Endothelial cell of umbilical vein (primary cell): ENCODE measurements at regions not wholly inside any gene's neighbourhood (a gene's known extent, or its start where the extent isn't known, plus 50 kb on each side); places are given as distances from the start of the nearest gene placed in this dataset.

ENCODE experiments used
- BruUV-seq: library from RNA; stranded (reverse); fragments of 400-500 nt; replicated peaks from 2 replicates; lab custom pipeline; 2021; lab: Mats Ljungman, UMichigan
- CTCF ChIA-PET: fragments of 300-600, 350-600 bp; sonication (Branson Sonifier 250); formaldehyde crosslinking; loops from one replicate; lab custom pipeline; 2021; ENCODE audit warnings: antibody characterized with exemption, inconsistent platforms; lab: Charles Lee
- POLR2A ChIA-PET: fragments of 300-600, 350-600 bp; sonication (Branson Sonifier 250); formaldehyde crosslinking; loops from one replicate; lab custom pipeline; 2021; ENCODE audit warnings: antibody characterized with exemption, inconsistent platforms; lab: Charles Lee
- DNase-seq: peaks from one replicate; pipeline ENCODE4 v3.0.0-alpha.2; 2011; ENCODE audit warnings: low read depth, low spot score
- FAIRE-seq: peaks from 2 replicates; lab custom pipeline; 2011; peaks lifted over from hg19 to GRCh38; lab: Jason Lieb, UNC
- H2AFZ ChIP-seq: 2 replicates; pipeline ENCODE4 v1.6.0; 2012; ENCODE audit warnings: low read depth, low read length, control low read depth, inconsistent platforms
- H3K27ac ChIP-seq: 2 replicates; pipeline ENCODE4 v1.5.1; 2011; ENCODE audit warnings: low read depth, mild to moderate bottlenecking, control low read depth, low read length, moderate library complexity; ENCODE audit not compliant: insufficient read depth
- H3K27me3 ChIP-seq, 2 experiments: 2 replicates each; pipeline versions ENCODE4 v1.6.0 to v1.6.1; 2011; ENCODE audit warnings: low read length in 2 of 2, mixed read lengths in 1 of 2; ENCODE audit not compliant: control insufficient read depth in 2 of 2, insufficient read depth in 2 of 2
- H3K36me3 ChIP-seq, 2 experiments: 2 replicates in 1 of 2; 3 replicates in 1 of 2; pipeline ENCODE4 v1.5.1; 2011; ENCODE audit warnings: low read length in 2 of 2, mild to moderate bottlenecking in 1 of 2, moderate library complexity in 1 of 2; ENCODE audit not compliant: control insufficient read depth in 2 of 2, insufficient read depth in 2 of 2; ENCODE audit errors: extremely low read depth in 1 of 2
- H3K4me1 ChIP-seq: 3 replicates; pipeline ENCODE4 v1.5.1; 2011; ENCODE audit warnings: mild to moderate bottlenecking, low read length; ENCODE audit not compliant: control insufficient read depth, insufficient read depth; ENCODE audit errors: extremely low read depth
- H3K4me2 ChIP-seq: 2 replicates; pipeline ENCODE4 v1.6.1; 2011; ENCODE audit warnings: low read length, control low read depth, mixed read lengths; ENCODE audit not compliant: insufficient read depth
- H3K4me3 ChIP-seq, 3 experiments: fragments of 200-600 bp in 1 of 3; sonication (generic), shearing (Covaris generic) in 1 of 3; replicated peaks in 1 of 3; 2 replicates each; pipeline ENCODE4 v1.5.1; 2011 to 2016; ENCODE audit warnings: control low read depth in 3 of 3, low read length in 3 of 3, mild to moderate bottlenecking in 2 of 3, inconsistent platforms in 1 of 3, low read depth in 1 of 3, moderate library complexity in 1 of 3; ENCODE audit not compliant: insufficient read depth in 1 of 3
- H3K79me2 ChIP-seq: 2 replicates; pipeline ENCODE4 v1.6.0; 2012; ENCODE audit warnings: low read length, inconsistent platforms; ENCODE audit not compliant: control insufficient read depth, insufficient read depth
- H3K9ac ChIP-seq: replicated peaks from 2 replicates; pipeline ENCODE3; 2011; ENCODE audit warnings: low read length, control low read depth; ENCODE audit not compliant: insufficient read depth; ENCODE audit errors: extremely low read depth
- H3K9me1 ChIP-seq: replicated peaks from 3 replicates; pipeline ENCODE4 v1.6.0; 2011; ENCODE audit warnings: mild to moderate bottlenecking, low read length; ENCODE audit not compliant: control insufficient read depth, insufficient read depth; ENCODE audit errors: extremely low read depth
- H3K9me3 ChIP-seq: replicated peaks from 2 replicates; pipeline ENCODE4 v1.5.1; 2012; ENCODE audit warnings: low read length, inconsistent platforms; ENCODE audit not compliant: control insufficient read depth, insufficient read depth
- H4K20me1 ChIP-seq: replicated peaks from 2 replicates; pipeline ENCODE3; 2011; ENCODE audit warnings: mild to moderate bottlenecking, low read length; ENCODE audit not compliant: control insufficient read depth, insufficient read depth; ENCODE audit errors: extremely low read depth
- EZH2 ChIP-seq: IDR thresholded peaks from 2 replicates; pipeline ENCODE4 v1.6.1; 2012; ENCODE audit warnings: borderline replicate concordance, low read depth, mild to moderate bottlenecking, moderate library complexity, low read length, inconsistent platforms; ENCODE audit not compliant: severe bottlenecking
- FOS ChIP-seq: IDR thresholded peaks from 2 replicates; pipeline ENCODE4 v1.6.1; 2011; ENCODE audit warnings: mild to moderate bottlenecking, low read length, moderate library complexity, borderline replicate concordance; ENCODE audit not compliant: insufficient read depth
- GATA2 ChIP-seq: IDR thresholded peaks from 2 replicates; pipeline ENCODE4 v1.7.0; 2011; ENCODE audit warnings: low read depth, mild to moderate bottlenecking, moderate library complexity, mixed read lengths, low read length; ENCODE audit not compliant: insufficient read length, insufficient read depth
- JUN ChIP-seq: IDR thresholded peaks from 2 replicates; pipeline ENCODE4 v1.6.1; 2011; ENCODE audit warnings: borderline replicate concordance, low read depth; ENCODE audit not compliant: insufficient read length, insufficient read depth
- MYC ChIP-seq: IDR thresholded peaks from one replicate; pipeline ENCODE4 v1.6.1; 2011; ENCODE audit warnings: mild to moderate bottlenecking, low read depth, low read length
- POLR2A ChIP-seq: IDR thresholded peaks from 2 replicates; pipeline ENCODE4 v1.6.1; 2012; ENCODE audit warnings: low read depth, mild to moderate bottlenecking, control low read depth, low read length
- POLR2AphosphoS5 ChIP-seq: IDR thresholded peaks from 2 replicates; pipeline ENCODE4 v1.6.1; 2012; ENCODE audit warnings: low read depth, mild to moderate bottlenecking, control low read depth, low read length, moderate library complexity; ENCODE audit not compliant: insufficient read depth
- dilution Hi-C: fragments of 300-500 bp; cut with MboI; formaldehyde crosslinking; loops from one replicate; pipeline ENCODE4 v1.15.0; 2019; ENCODE audit warnings: low sequenced_read_pairs; ENCODE audit not compliant: extremely low pct_ligation_motif_present
- intact Hi-C: fragments of 100-400 bp; cut with micrococcal nuclease; formaldehyde crosslinking; loops from one replicate; pipeline ENCODE4 v1.10.0; 2022
- TF ChIP-seq, protein P1 (sequence below): IDR thresholded peaks from 2 replicates; pipeline ENCODE4 v1.6.1; 2011; ENCODE audit not compliant: insufficient read depth, insufficient read length
- TF ChIP-seq, protein P2 (sequence below), 2 donors: IDR thresholded peaks; 1 replicate in 1 of 2; 2 replicates in 1 of 2; pipeline ENCODE4 v1.5.1; 2011; ENCODE audit warnings: low read length in 2 of 2, mild to moderate bottlenecking in 2 of 2, moderate library complexity in 2 of 2, control low read depth in 1 of 2, inconsistent platforms in 1 of 2, low read depth in 1 of 2; ENCODE audit not compliant: insufficient read depth in 1 of 2; ENCODE audit errors: extremely low read depth in 1 of 2

DNA sequence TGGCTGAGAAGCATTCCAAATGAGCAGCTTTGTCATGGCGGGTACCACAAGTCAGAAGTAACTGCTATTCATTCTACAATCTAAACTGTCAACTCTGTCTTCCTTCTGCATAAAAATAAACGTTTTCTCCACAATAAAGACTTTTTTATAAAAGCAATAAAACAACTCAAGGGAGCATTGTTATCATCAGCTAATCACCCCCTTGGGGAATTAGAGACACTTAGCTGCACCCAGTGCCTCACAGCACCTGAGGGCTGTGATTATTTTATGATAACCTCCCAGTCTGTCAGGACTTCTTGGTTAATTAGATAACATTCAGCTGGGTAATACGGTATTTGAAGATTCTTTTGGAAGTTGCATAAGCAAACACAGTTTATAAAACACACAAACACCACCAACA lies 155.6 kb downstream of the PPP1R3A start:
- no peak overlapping the region for H3K4me3 ChIP-seq
- TF ChIP-seq POLR2A: no peak
- no peak for TF ChIP-seq MYC
- TF ChIP-seq, protein P1, sequence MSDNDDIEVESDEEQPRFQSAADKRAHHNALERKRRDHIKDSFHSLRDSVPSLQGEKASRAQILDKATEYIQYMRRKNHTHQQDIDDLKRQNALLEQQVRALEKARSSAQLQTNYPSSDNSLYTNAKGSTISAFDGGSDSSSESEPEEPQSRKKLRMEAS: no peak
- TF ChIP-seq EZH2: no peak
- TF ChIP-seq POLR2AphosphoS5: no peak
- no peak for TF ChIP-seq GATA2
- no peak for TF ChIP-seq JUN
- no peak for TF ChIP-seq FOS
- TF ChIP-seq, protein P2, sequence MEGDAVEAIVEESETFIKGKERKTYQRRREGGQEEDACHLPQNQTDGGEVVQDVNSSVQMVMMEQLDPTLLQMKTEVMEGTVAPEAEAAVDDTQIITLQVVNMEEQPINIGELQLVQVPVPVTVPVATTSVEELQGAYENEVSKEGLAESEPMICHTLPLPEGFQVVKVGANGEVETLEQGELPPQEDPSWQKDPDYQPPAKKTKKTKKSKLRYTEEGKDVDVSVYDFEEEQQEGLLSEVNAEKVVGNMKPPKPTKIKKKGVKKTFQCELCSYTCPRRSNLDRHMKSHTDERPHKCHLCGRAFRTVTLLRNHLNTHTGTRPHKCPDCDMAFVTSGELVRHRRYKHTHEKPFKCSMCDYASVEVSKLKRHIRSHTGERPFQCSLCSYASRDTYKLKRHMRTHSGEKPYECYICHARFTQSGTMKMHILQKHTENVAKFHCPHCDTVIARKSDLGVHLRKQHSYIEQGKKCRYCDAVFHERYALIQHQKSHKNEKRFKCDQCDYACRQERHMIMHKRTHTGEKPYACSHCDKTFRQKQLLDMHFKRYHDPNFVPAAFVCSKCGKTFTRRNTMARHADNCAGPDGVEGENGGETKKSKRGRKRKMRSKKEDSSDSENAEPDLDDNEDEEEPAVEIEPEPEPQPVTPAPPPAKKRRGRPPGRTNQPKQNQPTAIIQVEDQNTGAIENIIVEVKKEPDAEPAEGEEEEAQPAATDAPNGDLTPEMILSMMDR (IDR thresholded peaks at IDR 0.05; ENCODE audit: extremely low read depth in 1 of 2, insufficient read depth in 1 of 2, low read depth in 1 of 2, low read length in 2 of 2): no peak
- H4K20me1 ChIP-seq: no peaks in the 10 kb centered on the region
- no peaks in the 10 kb centered on the region for H3K9me1 ChIP-seq
- no peaks in the 10 kb centered on the region for H3K9me3 ChIP-seq
- H3K27ac ChIP-seq: no peak overlapping the region
- ChIA-PET POLR2A (no interaction called here), CTCF (no interaction called here)
- BruUV-seq: no TSS peak
- no peak for DNase-seq
- dilution Hi-C loops: no loop called here
- no peak for FAIRE-seq
- intact Hi-C loops: no loop called here
- H3K9ac ChIP-seq: no peak overlapping the region
- no peaks in the 10 kb centered on the region for H3K36me3 ChIP-seq
- no peak overlapping the region for H2AFZ ChIP-seq
- no peaks in the 10 kb centered on the region for H3K79me2 ChIP-seq
- H3K4me1 ChIP-seq: no peaks in the 10 kb centered on the region
- H3K27me3 ChIP-seq: no peaks in the 10 kb centered on the region
- H3K4me2 ChIP-seq: no peak overlapping the region
